Liver (tissue), 8 donors: ENCODE measurements at regions not wholly inside any gene's neighbourhood (a gene's known extent, or its start where the extent isn't known, plus 50 kb on each side); places are given as distances from the start of the nearest gene placed in this dataset.

Experiments
- DNase-seq: peaks from one replicate; pipeline ENCODE4 v3.0.0-alpha.2; 2017; ENCODE audit warnings: low spot score
- H3K27ac ChIP-seq, 2 donors: one replicate each; pipeline ENCODE4 v1.7.0; 2013; ENCODE audit warnings: inconsistent platforms in 2 of 2, low read length in 2 of 2, control low read depth in 1 of 2, low read depth in 1 of 2, mild to moderate bottlenecking in 1 of 2
- H3K27me3 ChIP-seq, 4 donors: one replicate each; pipeline versions ENCODE4 v1.6.1 to v1.7.0; 2013; ENCODE audit warnings: low read length in 3 of 4, inconsistent platforms in 1 of 4, mild to moderate bottlenecking in 1 of 4, moderate library complexity in 1 of 4; ENCODE audit not compliant: control insufficient read depth in 4 of 4, insufficient read depth in 4 of 4
- H3K36me3 ChIP-seq, 4 donors: one replicate each; pipeline versions ENCODE4 v1.6.1 to v1.7.0; 2013; ENCODE audit warnings: low read length in 3 of 4, mild to moderate bottlenecking in 3 of 4, low read depth in 1 of 4, moderate library complexity in 1 of 4; ENCODE audit not compliant: control insufficient read depth in 4 of 4, insufficient read depth in 3 of 4
- H3K4me1 ChIP-seq, 4 donors: one replicate each; pipeline versions ENCODE4 v1.6.1 to v1.7.0; 2013; ENCODE audit warnings: low read length in 3 of 4, mild to moderate bottlenecking in 3 of 4, moderate library complexity in 1 of 4; ENCODE audit not compliant: control insufficient read depth in 4 of 4, insufficient read depth in 4 of 4
- H3K4me3 ChIP-seq, 3 donors: one replicate each; pipeline versions ENCODE4 v1.6.1 to v1.7.0; 2013; ENCODE audit warnings: low read length in 3 of 3, control low read depth in 1 of 3, low read depth in 1 of 3, mild to moderate bottlenecking in 1 of 3
- H3K9ac ChIP-seq, 2 donors: one replicate each; pipeline ENCODE4 v1.7.0; 2013; ENCODE audit warnings: low read length in 2 of 2, mild to moderate bottlenecking in 2 of 2, moderate library complexity in 2 of 2, control low read depth in 1 of 2, low read depth in 1 of 2
- H3K9me3 ChIP-seq, 4 donors: one replicate each; pipeline versions ENCODE4 v1.6.1 to v1.7.0; 2013; ENCODE audit warnings: low read length in 3 of 4; ENCODE audit not compliant: control insufficient read depth in 4 of 4
- ATF3 ChIP-seq: IDR thresholded peaks from 2 replicates; pipeline ENCODE4 v1.6.1; 2016; ENCODE audit warnings: antibody characterized with exemption
- CTCF ChIP-seq: fragments of 150-350 bp; IDR thresholded peaks from 2 replicates; pipeline ENCODE4 v1.5.1; 2017; ENCODE audit warnings: improper control_type of control experiment, low read depth, low read length; ENCODE audit not compliant: missing input control
- EGR1 ChIP-seq, 2 donors: IDR thresholded peaks; 2 replicates each; pipeline ENCODE4 v1.6.1; 2016 to 2018; ENCODE audit warnings: antibody characterized with exemption in 2 of 2, low read depth in 2 of 2
- FOXA1 ChIP-seq: IDR thresholded peaks from 2 replicates; pipeline ENCODE4 v1.6.1; 2016; ENCODE audit warnings: antibody characterized with exemption
- GABPA ChIP-seq, 2 donors: IDR thresholded peaks in 1 of 2; conservative IDR thresholded peaks in 1 of 2; 2 replicates each; pipeline ENCODE4 v1.6.1; 2016; ENCODE audit warnings: antibody characterized with exemption in 2 of 2, mild to moderate bottlenecking in 1 of 2, moderate library complexity in 1 of 2
- HNF4A ChIP-seq, 2 donors: conservative IDR thresholded peaks; 2 replicates each; pipeline ENCODE4 v1.6.1; 2016; ENCODE audit warnings: antibody characterized with exemption in 2 of 2, mild to moderate bottlenecking in 2 of 2
- JUND ChIP-seq, 2 donors: IDR thresholded peaks; 2 replicates each; pipeline ENCODE4 v1.6.1; 2016; ENCODE audit warnings: antibody characterized with exemption in 2 of 2
- MAX ChIP-seq: IDR thresholded peaks from 2 replicates; pipeline ENCODE4 v1.6.1; 2016; ENCODE audit warnings: antibody characterized with exemption
- NR2F2 ChIP-seq: IDR thresholded peaks from 2 replicates; pipeline ENCODE4 v1.6.1; 2016; ENCODE audit warnings: antibody characterized with exemption
- REST ChIP-seq: IDR thresholded peaks from 2 replicates; pipeline ENCODE4 v1.6.1; 2016; ENCODE audit warnings: antibody characterized with exemption, mild to moderate bottlenecking
- RXRA ChIP-seq, 2 donors: IDR thresholded peaks; 2 replicates each; pipeline ENCODE4 v1.6.1; 2017 to 2018; ENCODE audit warnings: antibody characterized with exemption in 2 of 2, mild to moderate bottlenecking in 1 of 2
- SP1 ChIP-seq: IDR thresholded peaks from 2 replicates; pipeline ENCODE4 v1.6.1; 2018; ENCODE audit warnings: antibody characterized with exemption, mild to moderate bottlenecking
- TAF1 ChIP-seq: conservative IDR thresholded peaks from 2 replicates; pipeline ENCODE4 v1.6.1; 2016; ENCODE audit warnings: antibody characterized with exemption, mild to moderate bottlenecking
- ZBTB33 ChIP-seq: IDR thresholded peaks from 2 replicates; pipeline ENCODE4 v1.6.1; 2016; ENCODE audit warnings: antibody characterized with exemption
- WGBS: extraction: QIAGEN DNeasy Blood & Tissue Kit; methylation state at CpG from one replicate; pipeline ENCODE4 v1.1.7; 2013; 5-methylcytosine and 5-hydroxymethylcytosine counted together
- donor health status: healthy.
- donor health status: healthy.
- donor health status: healthy.
- donor health status: healthy.
- donor health status: healthy.

GRCh38 chr21:20720623-20721022 is 277.6 kb upstream of the NCAM2 start:
- no peak overlapping the region for H3K4me3 ChIP-seq
- H3K9me3 ChIP-seq: peaks cover 0 to 3% (median 0%) of the 10 kb centered on the region in 4 donors
- H3K4me1 ChIP-seq: no peaks in the 10 kb centered on the region
- H3K27me3 ChIP-seq: no peaks in the 10 kb centered on the region
- H3K9ac ChIP-seq: no peak overlapping the region
- TF ChIP-seq JUND (IDR thresholded peaks at IDR 0.05): no peak
- TF ChIP-seq SP1: no peak
- no peak for TF ChIP-seq NR2F2
- TF ChIP-seq TAF1: no peak
- no peak for TF ChIP-seq EGR1 (IDR thresholded peaks at IDR 0.05; ENCODE audit: low read depth in 2 of 2)
- no peak for TF ChIP-seq GABPA (IDR thresholded peaks at IDR 0.05 in 1 of 2, conservative IDR thresholded peaks at IDR 0.05 in 1 of 2)
- no peak for TF ChIP-seq HNF4A (conservative IDR thresholded peaks at IDR 0.05)
- no peak for TF ChIP-seq FOXA1
- no peak for TF ChIP-seq MAX
- TF ChIP-seq REST: no peak
- WGBS: 60% methylated on average over 2 of the region's 2 CpGs
- no peak overlapping the region for H3K27ac ChIP-seq
- DNase-seq: no peak
- H3K36me3 ChIP-seq: no peaks in the 10 kb centered on the region

- Histone ChIP-seq H3K27ac (no peak overlapping the region), H3K27me3 (no peaks in the 10 kb centered on the region), H3K36me3 (no peaks in the 10 kb centered on the region), H3K4me1 (no peaks in the 10 kb centered on the region), H3K9ac (no peak overlapping the region), H3K4me3 (no peak overlapping the region), H3K9me3 (peaks cover 0 to 3% (median 0%) of the 10 kb centered on the region in 4 donors)
- 63% methylated on average over 6 of the region's 6 CpGs for WGBS
- no peak for DNase-seq
- no peak for TF ChIP-seq TAF1
- no peak for TF ChIP-seq GABPA (IDR thresholded peaks at IDR 0.05 in 1 of 2, conservative IDR thresholded peaks at IDR 0.05 in 1 of 2)
- no peak for TF ChIP-seq MAX
- no peak for TF ChIP-seq HNF4A (conservative IDR thresholded peaks at IDR 0.05)
- TF ChIP-seq ATF3: no peak
- TF ChIP-seq RXRA (IDR thresholded peaks at IDR 0.05): no peak
- no peak for TF ChIP-seq FOXA1
- no peak for TF ChIP-seq CTCF
- TF ChIP-seq ZBTB33: no peak
Measured at GRCh38 chr21:20721151-20721550, 277.1 kb upstream of the NCAM2 start.
